HepG2 (cell line): ENCODE measurements at regions not wholly inside any gene's neighbourhood (a gene's known extent, or its start where the extent isn't known, plus 50 kb on each side); places are given as distances from the start of the nearest gene placed in this dataset.

Experiments
- ATAC-seq: fragments of 200-7000 bp; cut with Tn5 transposase; 3 replicates; pipeline ENCODE4 v1.9.1; 2020; ENCODE audit warnings: mild to moderate bottlenecking, moderate library complexity
- BruUV-seq: library from RNA; stranded (reverse); fragments of 400-500 nt; replicated peaks from 2 replicates; lab custom pipeline; 2021; lab: Mats Ljungman, UMichigan
- CTCF ChIA-PET: fragments of 300-600 bp; formaldehyde crosslinking; extraction: SDS; loops from one replicate; lab custom pipeline; 2021; ENCODE audit warnings: low total read pairs, inconsistent platforms, low intra/inter-chr PET ratio; lab: Yijun Ruan, JAX
- POLR2A ChIA-PET: fragments of 350-600 bp; sonication (Branson Sonifier 250); formaldehyde crosslinking; loops from one replicate; lab custom pipeline; 2020; ENCODE audit warnings: antibody characterized with exemption, inconsistent platforms; lab: Yijun Ruan, JAX
- DNase-seq: peaks from one replicate; pipeline ENCODE4 v3.0.0-alpha.2; 2015; ENCODE audit warnings: low spot score
- FAIRE-seq: peaks from 3 replicates; lab custom pipeline; 2011; peaks lifted over from hg19 to GRCh38; lab: Jason Lieb, UNC
- H2AFZ ChIP-seq: one replicate; pipeline ENCODE4 v1.6.1; 2011; ENCODE audit warnings: low read length, inconsistent platforms
- H3K27ac ChIP-seq: fragments of 300-600 bp; 3 replicates; pipeline ENCODE4 v1.8.0; 2011; ENCODE audit warnings: mixed run types, mild to moderate bottlenecking, mixed read lengths, low read length, inconsistent platforms; ENCODE audit not compliant: insufficient read depth; ENCODE audit errors: extremely low read length
- H3K27me3 ChIP-seq, 2 experiments: fragments of 200-600 bp in 1 of 2; 2 replicates in 1 of 2; 3 replicates in 1 of 2; pipeline versions ENCODE4 v1.6.0 to v1.8.0; 2011; ENCODE audit warnings: low read length in 2 of 2, mild to moderate bottlenecking in 2 of 2, moderate library complexity in 2 of 2, inconsistent platforms in 1 of 2; ENCODE audit not compliant: insufficient read depth in 2 of 2, control insufficient read depth in 1 of 2
- H3K36me3 ChIP-seq, 2 experiments: fragments of 200-600 bp in 1 of 2; replicated peaks in 1 of 2; 2 replicates in 1 of 2; 3 replicates in 1 of 2; pipeline versions ENCODE4 v1.5.1 to v1.8.0; 2011; ENCODE audit warnings: low read length in 2 of 2, inconsistent platforms in 1 of 2; ENCODE audit not compliant: insufficient read depth in 2 of 2, control insufficient read depth in 1 of 2
- H3K4me1 ChIP-seq: 2 replicates; pipeline ENCODE4 v1.5.1; 2012; ENCODE audit warnings: low read length, inconsistent platforms; ENCODE audit not compliant: insufficient read depth
- H3K4me2 ChIP-seq: 2 replicates; pipeline ENCODE4 v1.6.0; 2011; ENCODE audit warnings: low read depth, low read length, inconsistent platforms
- H3K4me3 ChIP-seq, 3 experiments: fragments of 200-600 bp in 1 of 3; sonication (generic), shearing (Covaris generic) in 1 of 3; replicated peaks in 1 of 3; 2 replicates each; pipeline ENCODE4 v1.5.1; 2011 to 2016; ENCODE audit warnings: low read length in 3 of 3, inconsistent platforms in 2 of 3, low read depth in 2 of 3, mild to moderate bottlenecking in 2 of 3, control low read depth in 1 of 3, mixed read lengths in 1 of 3; ENCODE audit not compliant: insufficient read depth in 1 of 3
- H3K79me2 ChIP-seq: one replicate; pipeline ENCODE4 v1.6.1; 2011; ENCODE audit warnings: low read length, inconsistent platforms; ENCODE audit not compliant: insufficient read depth
- H3K9ac ChIP-seq: 2 replicates; pipeline ENCODE4 v1.6.0; 2011; ENCODE audit warnings: mild to moderate bottlenecking, low read depth, low read length, inconsistent platforms; ENCODE audit not compliant: insufficient read depth
- H3K9me3 ChIP-seq: 2 replicates; pipeline ENCODE4 v1.5.1; 2012; ENCODE audit warnings: mild to moderate bottlenecking, low read length
- H4K20me1 ChIP-seq: 2 replicates; pipeline ENCODE4 v1.6.0; 2011; ENCODE audit warnings: inconsistent platforms, mild to moderate bottlenecking, low read length, moderate library complexity; ENCODE audit not compliant: insufficient read depth
- CHCHD3 ChIP-seq: sonication (generic); formaldehyde crosslinking; IDR thresholded peaks from 2 replicates; pipeline ENCODE4 v1.8.0; 2022; ENCODE audit warnings: mild to moderate bottlenecking, missing genetic modification reagents, moderate library complexity
- CREB3 ChIP-seq: sonication (generic); formaldehyde crosslinking; IDR thresholded peaks from 2 replicates; pipeline ENCODE4 v1.5.0; 2020; ENCODE audit warnings: missing genetic modification reagents
- DNMT1 ChIP-seq: sonication (generic); formaldehyde crosslinking; IDR thresholded peaks from 2 replicates; pipeline ENCODE4 v1.5.1; 2020; ENCODE audit warnings: mild to moderate bottlenecking, missing genetic modification reagents
- RBAK ChIP-seq: sonication (generic); formaldehyde crosslinking; IDR thresholded peaks from 2 replicates; pipeline ENCODE4 v1.5.1; 2020; ENCODE audit warnings: mild to moderate bottlenecking, missing genetic modification reagents
- REL ChIP-seq: sonication (generic); formaldehyde crosslinking; conservative IDR thresholded peaks from 2 replicates; pipeline ENCODE4 v1.8.0; 2022; ENCODE audit warnings: mild to moderate bottlenecking, missing genetic modification reagents, moderate library complexity
- SALL2 ChIP-seq: sonication (generic); formaldehyde crosslinking; IDR thresholded peaks from 2 replicates; pipeline ENCODE4 v1.8.1; 2023; ENCODE audit warnings: mild to moderate bottlenecking, missing genetic modification reagents, inconsistent platforms
- SRSF4 ChIP-seq: fragments of 200-400 bp; formaldehyde crosslinking; IDR thresholded peaks from one replicate; pipeline ENCODE4 v1.6.1; 2018; ENCODE audit warnings: mild to moderate bottlenecking, low read depth, low read length, moderate library complexity; ENCODE audit not compliant: poor library complexity, severe bottlenecking
- UBTF ChIP-seq: sonication (generic); formaldehyde crosslinking; IDR thresholded peaks from 2 replicates; pipeline ENCODE4 v1.4.0; 2020; ENCODE audit warnings: mild to moderate bottlenecking, missing genetic modification reagents
- ZFP41 ChIP-seq: sonication (generic); formaldehyde crosslinking; IDR thresholded peaks from 2 replicates; pipeline ENCODE4 v1.4.0; 2020; ENCODE audit warnings: mild to moderate bottlenecking, missing genetic modification reagents, borderline replicate concordance
- ZNF17 ChIP-seq: sonication (generic); formaldehyde crosslinking; IDR thresholded peaks from 2 replicates; pipeline ENCODE4 v1.5.0; 2020; ENCODE audit warnings: mild to moderate bottlenecking, missing genetic modification reagents
- ZNF280B ChIP-seq: sonication (generic); formaldehyde crosslinking; IDR thresholded peaks from 2 replicates; pipeline ENCODE4 v1.5.0; 2020; ENCODE audit warnings: missing genetic modification reagents, mild to moderate bottlenecking, borderline replicate concordance
- ZNF326 ChIP-seq: sonication (generic); formaldehyde crosslinking; IDR thresholded peaks from 2 replicates; pipeline ENCODE4 v1.4.0; 2020; ENCODE audit warnings: missing genetic modification reagents, borderline replicate concordance
- ZNF335 ChIP-seq: sonication (generic); formaldehyde crosslinking; IDR thresholded peaks from 2 replicates; pipeline ENCODE4 v1.4.0; 2020; ENCODE audit warnings: missing genetic modification reagents
- ZNF644 ChIP-seq: IDR thresholded peaks from 2 replicates; pipeline ENCODE4 v1.6.1; 2016; ENCODE audit warnings: low read depth
- ZNF704 ChIP-seq: sonication (generic); formaldehyde crosslinking; IDR thresholded peaks from 2 replicates; pipeline ENCODE4 v1.8.1; 2023; ENCODE audit warnings: mild to moderate bottlenecking, inconsistent platforms, moderate library complexity, missing genetic modification reagents, borderline replicate concordance
- ZNF782 ChIP-seq: sonication (generic); formaldehyde crosslinking; IDR thresholded peaks from 2 replicates; pipeline ENCODE4 v1.4.0; 2020; ENCODE audit warnings: missing genetic modification reagents, mild to moderate bottlenecking, borderline replicate concordance
- WGBS: methylation state at CpG from one replicate; pipeline ENCODE4 v1.1.6; 2017; ENCODE audit warnings: low lambda C conversion rate; 5-methylcytosine and 5-hydroxymethylcytosine counted together
- in situ Hi-C: cut with HindIII; loops from 2 replicates; pipeline ENCODE4 v1.10.0; 2017; ENCODE audit warnings: low pct_unique_long_range_greater_than_20kb; ENCODE audit not compliant: extremely low pct_ligation_motif_present
- intact Hi-C: fragments of 100-400 bp; cut with micrococcal nuclease; formaldehyde crosslinking; loops from one replicate; pipeline ENCODE4 v1.10.0; 2022; ENCODE audit not compliant: unreplicated experiment

GRCh38 chr6:170230520-170231292, 60.2 kb downstream of the DLL1 start (continued):
- no peak for TF ChIP-seq RBAK
- no peak for TF ChIP-seq ZNF704 (CRISPR knock-in tag)
- TF ChIP-seq ZNF17 = no peak

GRCh38 chr6:170229851-170230519, 60.9 kb downstream of the DLL1 start:
- CTCF ChIA-PET = no interaction called here
- TF ChIP-seq DNMT1 (CRISPR knock-in tag) (no peak), ZNF335 (CRISPR knock-in tag) (no peak), ZNF782 (no peak), SALL2 (CRISPR knock-in tag) (no peak), ZFP41 (CRISPR knock-in tag) (no peak), UBTF (CRISPR knock-in tag) (no peak), CREB3 (no peak), REL (CRISPR knock-in tag) (no peak), ZNF280B (CRISPR knock-in tag) (no peak), CHCHD3 (CRISPR knock-in tag) (no peak), SRSF4 (no peak), ZNF326 (CRISPR knock-in tag) (no peak), ZNF644 (no peak)

More at GRCh38 chr6:170229851-170230519, 60.9 kb downstream of the DLL1 start:
- WGBS = no CpG with 5 or more reads among the region's 25 CpGs
- no peaks in the 10 kb centered on the region for H3K79me2 ChIP-seq
- DNase-seq (no peak), FAIRE-seq (no peak), ATAC-seq (no peak)
- no TSS peak for BruUV-seq
- no peak overlapping the region for H3K4me2 ChIP-seq
- no peak overlapping the region for H2AFZ ChIP-seq
- no peaks in the 10 kb centered on the region; the same call in 1 of the 2 replicates for H4K20me1 ChIP-seq
- H3K9me3 ChIP-seq = no peaks in the 10 kb centered on the region
- H3K36me3 ChIP-seq = no peaks in the 10 kb centered on the region
- H3K4me3 ChIP-seq = no peak overlapping the region
- POLR2A ChIA-PET = no interaction called here
- no peak overlapping the region for H3K9ac ChIP-seq
- in situ Hi-C loops = no loop called here
- H3K4me1 ChIP-seq = no peaks in the 10 kb centered on the region
- intact Hi-C loops = no loop called here
- peaks cover 10 to 92% of the 10 kb centered on the region in 2 experiments for H3K27me3 ChIP-seq
- H3K27ac ChIP-seq = no peak overlapping the region
